GM19463 (cell line): ENCODE measurements at regions not wholly inside any gene's neighbourhood (a gene's known extent, or its start where the extent isn't known, plus 50 kb on each side); places are given as distances from the start of the nearest gene placed in this dataset.

Experiments used
- ATAC-seq: cut with Tn5 transposase; IDR thresholded peaks from one replicate; pipeline ENCODE4 v1.9.1; 2021; ENCODE audit warnings: mild to moderate bottlenecking, moderate library complexity; ENCODE audit not compliant: unreplicated experiment

DNA sequence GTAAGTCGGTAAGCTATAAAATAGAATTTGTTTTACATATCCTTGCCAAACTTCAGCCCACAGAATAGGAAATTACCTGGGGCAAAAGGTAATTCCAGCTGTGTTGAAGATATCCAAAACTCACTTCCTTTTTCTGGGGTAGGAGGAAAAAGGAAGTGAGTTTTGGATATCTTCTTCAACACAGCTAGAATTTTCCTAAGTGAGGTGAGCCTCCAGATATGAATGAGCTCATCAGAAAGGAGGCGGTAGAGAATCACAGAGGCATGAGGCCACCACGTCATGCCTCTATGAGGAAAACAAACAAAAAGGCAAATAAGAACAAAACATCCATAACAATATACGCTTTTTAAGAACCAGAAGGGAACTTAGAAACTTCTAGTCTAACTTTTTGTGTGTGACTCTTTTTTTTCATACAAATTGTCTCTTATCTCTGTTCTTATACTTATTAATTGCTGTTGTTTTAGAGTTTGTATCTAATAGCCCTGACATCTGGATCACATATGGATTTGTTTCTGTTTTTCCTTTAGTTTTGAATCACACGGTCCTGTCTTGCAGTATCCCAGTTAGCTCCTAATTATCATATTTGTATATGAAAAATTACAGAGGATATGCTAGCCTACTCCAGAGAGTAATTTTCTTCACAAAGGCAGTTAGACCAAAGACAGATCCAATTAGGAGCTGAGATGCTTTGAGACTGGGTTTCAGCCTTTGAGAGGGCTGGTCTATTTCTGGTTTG is 104.5 kb downstream of the RBM43 start:
- ATAC-seq: no peak

- ATAC-seq: no peak
Measured at GRCh38 chr2:151156431-151156830, 105.2 kb downstream of the RBM43 start.

GRCh38 chr2:151153601-151154000 is 108.1 kb downstream of the RBM43 start:
- no peak for ATAC-seq

DNA sequence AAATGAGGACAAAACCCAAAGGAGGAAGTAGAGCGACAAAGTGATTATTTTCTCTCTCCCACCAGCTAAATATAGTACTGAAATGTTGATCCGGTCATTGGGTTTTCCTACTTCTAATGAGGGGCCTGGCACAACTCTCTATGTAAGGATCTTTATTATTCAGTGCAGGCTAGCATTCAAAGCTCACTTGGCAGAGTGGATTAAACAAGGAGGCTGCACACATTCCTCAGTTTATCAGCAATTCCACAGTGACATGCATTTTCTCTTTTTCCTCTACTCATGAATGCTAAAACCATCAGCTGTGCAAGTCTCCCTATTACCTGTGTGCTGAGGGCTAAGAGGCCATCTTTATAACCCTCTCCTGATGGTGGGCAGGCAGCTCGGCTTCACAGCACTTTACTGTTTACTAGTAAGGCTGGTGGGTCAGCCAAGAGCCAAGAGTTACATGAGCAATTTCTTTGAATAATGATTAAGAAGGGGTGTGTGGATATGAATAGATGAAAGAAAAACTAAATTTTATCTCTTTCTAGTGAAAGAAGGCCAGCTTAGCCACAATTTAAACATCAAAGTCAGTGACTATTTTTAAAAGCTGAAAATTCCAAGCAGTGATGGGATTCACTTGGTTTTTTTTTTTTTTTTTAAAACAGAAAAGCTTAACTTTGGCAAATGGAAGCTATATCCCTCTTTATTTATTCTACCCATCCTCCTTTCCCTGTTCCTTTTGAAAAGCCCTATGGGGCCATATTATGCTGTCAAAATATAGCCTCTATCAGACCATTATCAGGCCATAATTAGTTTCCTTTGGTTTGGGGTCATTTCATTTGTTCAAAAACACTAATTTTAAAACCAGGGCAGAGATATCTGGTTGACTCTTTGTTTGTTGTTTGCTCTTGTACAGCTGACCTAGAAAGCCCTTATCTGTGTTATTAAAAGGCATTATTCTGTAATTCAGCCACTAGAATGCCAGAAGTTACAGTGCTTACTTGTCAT is 111.0 kb downstream of the RBM43 start:
- no peak for ATAC-seq

DNA sequence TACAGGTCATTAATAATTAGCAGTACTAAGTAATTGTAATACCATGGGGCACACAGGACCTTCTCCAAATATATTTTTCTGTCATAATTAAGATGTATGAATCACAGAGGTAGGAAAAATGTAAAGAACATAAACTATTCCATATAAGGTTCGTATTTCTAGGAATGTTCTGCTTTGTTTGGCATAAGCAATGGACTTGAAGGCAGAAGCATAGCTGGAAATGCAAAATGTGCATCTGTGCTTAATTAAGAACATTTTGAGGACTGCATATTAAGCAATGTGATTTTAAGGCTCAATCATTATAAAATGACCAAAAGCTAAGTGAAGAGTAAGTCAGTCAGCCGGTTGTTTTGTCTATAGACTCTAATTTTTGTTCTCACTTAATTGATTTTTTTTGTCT is 123.2 kb downstream of the RBM43 start:
- no peak for ATAC-seq

DNA sequence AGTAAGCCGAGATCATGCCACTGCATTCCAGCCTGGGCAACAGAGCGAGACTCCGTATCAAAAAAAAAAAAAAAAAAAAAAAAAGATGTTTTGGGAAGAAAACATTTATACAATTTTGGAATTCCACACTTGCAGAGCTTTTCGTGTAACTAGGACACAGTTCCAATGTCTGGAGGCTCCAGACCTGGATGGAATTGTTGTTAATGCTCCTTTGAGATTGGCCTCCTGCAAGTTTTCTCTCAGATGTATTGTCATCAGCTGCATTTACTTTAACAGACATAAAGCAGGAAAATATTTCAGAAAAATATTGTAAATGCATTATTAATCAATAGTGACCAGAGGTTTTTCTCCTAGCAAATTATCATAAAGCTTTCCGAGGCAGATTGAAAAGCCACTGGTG is 124.1 kb downstream of the RBM43 start:
- no peak for ATAC-seq

DNA sequence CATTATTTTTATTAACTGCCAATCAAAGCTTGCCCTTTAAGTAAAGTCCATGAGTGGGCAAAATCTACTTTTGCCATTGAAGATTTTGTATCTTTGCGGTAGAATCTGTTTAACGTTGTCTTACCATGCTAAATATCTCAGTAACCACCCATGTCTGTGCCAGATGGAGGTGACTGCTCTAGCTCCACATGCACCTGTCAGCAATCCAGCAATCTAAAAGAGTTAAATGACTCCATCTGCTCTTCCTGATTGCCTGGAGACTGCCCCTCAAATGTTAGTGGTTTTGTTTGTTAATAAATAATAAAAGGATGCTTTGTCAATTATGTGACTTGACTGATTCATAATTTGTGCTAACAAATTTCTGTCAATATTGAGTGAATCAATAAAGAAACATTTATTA is 141.7 kb downstream of the RBM43 start:
- ATAC-seq: no peak

DNA sequence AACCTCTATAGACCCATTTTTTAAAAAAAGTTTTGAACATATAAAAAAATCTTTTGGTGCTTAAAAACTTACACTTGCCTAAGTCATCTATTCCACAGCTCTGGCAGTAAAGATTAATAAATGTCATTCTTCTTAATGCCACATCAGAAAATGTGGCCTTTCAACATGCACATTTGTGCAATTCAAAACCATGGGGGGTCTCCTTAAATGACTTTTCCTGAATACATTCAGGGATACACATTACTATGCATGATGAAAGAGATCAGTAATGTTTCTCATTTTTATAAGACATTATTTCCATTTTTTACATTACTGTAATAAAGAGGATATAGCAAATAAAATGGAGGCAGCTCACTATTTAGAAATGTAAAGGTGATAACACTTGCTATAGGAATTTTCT is 142.3 kb downstream of the RBM43 start:
- ATAC-seq: no peak

GRCh38 chr2:151118269-151118668 is 143.4 kb downstream of the RBM43 start:
- ATAC-seq: no peak

DNA sequence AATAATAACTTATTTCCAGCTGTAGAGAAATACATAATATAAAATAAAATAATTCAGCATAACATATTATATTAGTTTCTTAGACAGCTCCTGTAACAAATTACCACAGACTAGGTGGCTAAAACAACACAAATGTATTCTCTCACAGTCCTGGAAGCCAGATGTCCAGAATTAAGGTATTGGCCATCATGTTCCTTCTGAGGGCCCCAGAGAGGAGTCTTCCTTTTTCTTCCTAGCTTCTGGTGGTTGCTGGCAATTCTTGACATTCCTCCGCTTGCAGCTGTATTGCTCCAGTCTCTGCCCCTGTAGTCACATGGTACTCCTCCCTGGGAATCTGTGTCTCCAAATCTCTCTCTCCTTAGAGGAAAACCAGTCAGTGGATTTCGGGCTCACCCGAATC is 146.8 kb downstream of the RBM43 start:
- no peak for ATAC-seq

DNA sequence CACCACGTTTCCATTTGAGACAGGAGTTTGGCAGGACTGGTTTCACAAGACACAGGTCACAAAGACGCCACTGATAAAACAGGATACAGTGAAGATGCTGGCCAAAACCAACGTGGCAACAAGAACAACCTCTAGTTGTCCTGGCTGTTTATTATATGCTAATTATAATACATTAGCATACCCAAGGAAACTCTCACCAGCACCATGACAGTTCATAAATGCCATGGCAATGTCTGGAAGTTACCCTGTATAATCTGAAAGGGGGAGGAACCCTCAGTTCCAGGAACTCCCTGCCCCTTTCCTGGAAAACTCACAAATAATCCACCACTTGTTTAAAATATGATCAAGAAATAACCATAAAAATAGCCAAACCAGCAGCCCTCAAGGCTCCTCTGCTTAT is 148.3 kb downstream of the RBM43 start:
- ATAC-seq: no peak

GRCh38 chr2:151111599-151112278 is 149.9 kb downstream of the RBM43 start:
- ATAC-seq: no peak

DNA sequence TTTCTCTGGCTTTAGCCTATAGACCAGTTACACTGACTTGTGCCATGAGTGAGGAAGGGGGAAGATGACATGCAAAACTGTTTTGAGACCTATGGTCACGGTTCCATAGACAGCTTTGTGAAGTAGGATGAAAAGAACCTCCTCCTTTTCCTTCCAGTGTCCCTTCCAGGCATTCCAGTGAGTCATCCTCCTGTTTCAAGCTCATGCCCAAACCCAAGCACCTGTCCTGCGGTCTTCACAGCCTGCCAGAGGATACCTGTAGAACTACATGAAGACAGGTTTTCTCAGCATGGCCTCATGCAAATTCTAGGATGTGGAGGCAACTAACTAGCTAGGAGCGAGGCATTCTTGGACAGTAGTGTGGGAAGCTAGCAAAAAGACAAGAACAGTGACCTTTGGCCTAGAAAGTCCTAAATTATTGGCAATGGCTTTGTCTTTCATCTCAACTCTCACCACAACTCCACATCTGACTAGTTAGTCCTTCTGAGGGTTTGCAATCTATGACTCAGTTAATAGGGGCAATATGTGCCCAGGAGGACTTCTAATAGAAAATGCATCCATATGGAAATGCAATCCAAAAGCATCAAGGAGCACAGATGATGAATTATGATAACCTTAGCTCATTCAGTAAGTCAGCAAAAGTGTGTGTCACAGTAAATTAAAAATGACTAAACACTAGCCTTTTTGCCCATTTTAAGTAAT is 154.7 kb downstream of the RBM43 start:
- ATAC-seq: no peak

- ATAC-seq: no peak
Measured at GRCh38 chr2:151103551-151103950, 158.1 kb downstream of the RBM43 start.

DNA sequence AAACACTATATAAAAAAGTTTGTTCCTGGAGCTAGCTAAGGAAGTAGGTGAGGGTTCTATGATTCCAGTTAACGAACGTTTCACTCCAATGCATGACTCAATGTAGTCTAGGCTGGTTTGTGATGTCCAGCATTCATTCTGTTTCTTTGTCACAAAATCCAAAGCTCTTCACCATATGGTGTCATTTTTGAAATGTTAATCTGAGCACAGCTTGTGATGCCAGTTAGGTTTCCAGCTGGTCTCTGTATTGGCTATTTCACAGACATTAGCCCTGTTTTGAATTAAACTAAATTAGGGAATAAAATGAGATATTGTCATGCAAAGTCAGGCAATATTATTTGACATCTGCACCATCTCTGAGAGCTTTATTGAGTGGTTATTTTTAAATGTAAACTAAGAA is 159.4 kb downstream of the RBM43 start:
- no peak for ATAC-seq

DNA sequence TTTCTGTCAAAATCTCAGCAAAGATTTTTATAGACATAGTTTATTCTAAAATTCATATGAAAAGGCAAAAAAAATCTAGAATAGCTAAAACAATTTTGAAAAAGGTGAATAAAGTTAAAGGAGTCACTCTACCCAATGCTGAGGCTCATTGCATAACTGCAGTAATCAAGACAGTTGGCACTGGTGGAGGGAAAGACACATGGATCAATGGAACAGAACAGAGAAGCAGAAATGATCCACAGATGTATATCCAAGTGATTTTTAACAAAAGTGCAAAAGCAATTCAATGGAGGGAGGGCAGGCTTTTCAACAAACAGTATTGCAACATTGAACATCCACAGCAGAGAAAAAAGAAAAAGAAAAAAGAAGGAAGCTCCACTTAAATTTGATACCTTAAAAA is 162.8 kb downstream of the RBM43 start:
- no peak for ATAC-seq

DNA sequence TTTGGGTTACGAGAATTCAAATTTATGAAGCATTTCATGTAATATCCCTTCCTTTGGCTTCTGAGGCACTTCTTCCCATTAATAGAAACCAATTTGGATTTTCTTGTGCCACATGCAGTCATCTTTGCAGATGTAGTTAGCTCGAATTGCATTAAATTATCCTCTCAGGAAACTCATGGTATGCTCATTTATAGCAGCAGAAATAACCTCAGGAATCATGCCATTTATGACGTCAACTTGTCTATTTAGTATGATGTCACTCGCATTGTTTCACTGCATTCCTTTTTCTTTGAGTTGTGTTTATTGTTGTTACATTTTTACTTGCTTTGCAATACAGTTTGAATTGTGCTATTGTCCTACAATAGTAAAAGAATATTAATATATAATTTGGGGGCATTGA is 163.8 kb downstream of the RBM43 start:
- no peak for ATAC-seq

DNA sequence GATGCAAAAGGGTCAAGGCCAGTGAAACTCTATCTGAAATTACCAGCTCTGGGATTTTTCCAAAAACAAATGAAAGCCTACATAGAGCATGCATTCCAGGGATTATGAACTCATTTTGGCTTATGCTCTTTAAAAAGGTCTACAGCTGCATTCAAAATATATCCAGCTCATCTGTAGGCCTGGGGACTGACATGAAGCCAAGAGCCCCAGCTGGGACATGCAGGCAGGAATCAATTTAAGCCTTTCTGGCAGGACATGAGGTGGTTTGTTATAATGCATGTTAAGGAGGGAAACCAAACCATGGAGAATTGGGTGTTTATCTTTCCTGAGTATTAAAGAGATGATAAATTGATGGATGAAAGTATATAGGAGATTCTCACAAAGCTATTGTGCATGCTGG is 164.5 kb downstream of the RBM43 start:
- ATAC-seq: no peak

DNA sequence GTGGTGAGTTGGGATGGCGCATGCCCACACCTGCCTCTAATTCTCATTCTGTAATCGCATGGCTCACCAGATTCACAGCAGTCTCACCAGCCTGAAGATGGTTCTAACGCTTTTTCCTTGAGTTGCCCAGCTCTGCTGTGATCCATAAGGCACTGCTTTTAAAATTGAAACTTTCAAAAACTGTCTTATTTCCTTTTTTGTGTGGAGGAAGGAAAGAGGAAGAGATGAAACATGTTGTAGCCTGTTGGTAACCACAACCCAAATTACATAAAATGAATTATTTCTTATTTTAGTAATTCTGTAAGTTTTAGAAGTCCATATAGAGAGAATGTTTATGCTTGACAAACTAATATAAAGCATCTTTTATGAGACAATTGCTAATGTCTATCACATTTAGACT is 165.4 kb downstream of the RBM43 start:
- no peak for ATAC-seq

DNA sequence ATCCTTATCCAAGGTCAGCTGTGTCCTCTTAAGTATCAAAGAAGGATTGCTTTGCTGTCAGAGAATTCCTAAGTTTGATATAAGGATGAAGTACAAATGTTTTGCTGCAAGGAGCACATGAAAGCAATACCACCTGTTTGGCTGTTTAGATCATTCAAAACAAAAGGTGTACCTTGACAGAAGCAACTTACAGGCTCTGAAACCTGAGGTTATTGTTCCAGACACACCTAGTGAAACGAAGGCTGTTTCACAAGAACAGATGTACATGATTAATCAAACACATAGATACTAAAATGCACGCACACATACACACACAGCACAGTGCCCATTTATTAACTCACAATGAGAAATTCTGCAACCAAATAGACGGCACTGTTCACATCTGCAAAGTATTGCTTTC is 166.2 kb downstream of the RBM43 start:
- ATAC-seq: no peak

DNA sequence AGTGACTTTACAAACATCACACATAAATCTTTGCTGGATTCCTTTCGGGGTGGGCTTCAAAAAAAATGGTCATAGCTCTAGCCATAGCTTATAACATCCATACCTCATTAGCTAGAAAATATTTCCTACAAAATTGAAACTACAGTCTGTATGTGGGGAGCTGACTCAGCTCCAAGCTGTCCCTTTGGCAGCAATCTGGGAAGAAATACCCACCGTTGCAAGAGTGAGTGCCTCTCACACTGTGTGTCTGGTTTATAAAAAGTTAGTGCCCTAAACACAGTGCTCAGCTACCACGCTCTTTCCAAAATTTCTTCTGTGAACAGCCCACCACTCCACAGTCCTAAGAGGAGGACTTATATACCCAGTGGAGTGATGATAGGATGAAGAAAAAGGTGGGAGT is 170.1 kb downstream of the RBM43 start:
- no peak for ATAC-seq
